ENCODE measurements at regions not wholly inside any gene's neighbourhood (a gene's known extent, or its start where the extent isn't known, plus 50 kb on each side); places are given as distances from the start of the nearest gene placed in this dataset.

GRCh38 chr10:50961297-50961696 lies 75.9 kb upstream of the A1CF start:
- Histone ChIP-seq H4K5ac (ENCODE audit: insufficient read length, low read depth, low read length) (no peak overlapping the region), H2BK12ac (ENCODE audit: low read depth, low read length) (no peak overlapping the region), H2BK120ac (replicated peaks; ENCODE audit: low read depth, low read length) (no peak overlapping the region), H3K18ac (ENCODE audit: extremely low read depth, low read length) (no peak overlapping the region), H3K36me3 (ENCODE audit: control insufficient read depth in 2 of 4, insufficient read depth in 4 of 4, low read length in 3 of 4) (no peaks in the 10 kb centered on the region), H3K23me2 (ENCODE audit: low read depth, low read length) (no peaks in the 10 kb centered on the region), H3K4me2 (ENCODE audit: insufficient read depth in 1 of 2, low read depth in 2 of 2, low read length in 2 of 2) (no peak overlapping the region), H3K9me3 (ENCODE audit: insufficient read depth in 2 of 2, low read depth in 1 of 2, low read length in 1 of 2) (no peaks in the 10 kb centered on the region), H3K4me3 (ENCODE audit: extremely low read depth in 1 of 4, insufficient read depth in 2 of 4, low read depth in 3 of 4, low read length in 4 of 4) (no peak overlapping the region), H2BK20ac (ENCODE audit: low read length) (no peak overlapping the region), H4K8ac (ENCODE audit: extremely low read depth, insufficient read depth, low read length) (no peak overlapping the region), H2AK5ac (ENCODE audit: low read depth, low read length) (no peak overlapping the region), H2AFZ (ENCODE audit: low read length) (no peak overlapping the region; the same call in 1 of the 2 replicates), H3K9ac (replicated peaks in 1 of 4; ENCODE audit: extremely low read depth in 1 of 4, low read depth in 3 of 4, low read length in 3 of 4) (no peak overlapping the region), H2BK15ac (ENCODE audit: low read length) (no peak overlapping the region), H4K20me1 (replicated peaks in 1 of 2; ENCODE audit: control insufficient read depth in 1 of 2, insufficient read depth in 2 of 2, low read length in 2 of 2) (no peaks in the 10 kb centered on the region), H4K91ac (replicated peaks; ENCODE audit: insufficient read length, low read length) (no peak overlapping the region), H3K79me1 (ENCODE audit: low read depth, low read length) (no peaks in the 10 kb centered on the region), H3K56ac (replicated peaks; ENCODE audit: insufficient read length, low read depth, low read length) (no peak overlapping the region), H3K27me3 (replicated peaks in 1 of 4; ENCODE audit: control insufficient read depth in 3 of 4, extremely low read depth in 1 of 4, insufficient read depth in 3 of 4, low read length in 3 of 4) (no peaks in the 10 kb centered on the region), H2BK5ac (ENCODE audit: low read depth, low read length) (no peak overlapping the region), H3K79me2 (ENCODE audit: control insufficient read depth in 1 of 2, insufficient read depth in 2 of 2, low read length in 2 of 2) (no peaks in the 10 kb centered on the region), H3K27ac (ENCODE audit: low read depth, low read length) (no peak overlapping the region), H3K4me1 (replicated peaks in 1 of 4; ENCODE audit: control insufficient read depth in 3 of 4, insufficient read depth in 4 of 4, low read length in 3 of 4) (no peaks in the 10 kb centered on the region), H3K23ac (ENCODE audit: insufficient read length) (no peak overlapping the region), H3K14ac (ENCODE audit: insufficient read length) (no peak overlapping the region), H3K4ac (replicated peaks; ENCODE audit: insufficient read length, low read depth, low read length) (no peak overlapping the region)
- TF ChIP-seq TBP (IDR thresholded peaks at IDR 0.05; ENCODE audit: low read depth, low read length) = no peak
- no peak for TF ChIP-seq BCL11A (IDR thresholded peaks at IDR 0.05; ENCODE audit: low read depth in 2 of 2, low read length in 2 of 2)
- TF ChIP-seq CREB1 (IDR thresholded peaks at IDR 0.05) = no peak
- no peak for TF ChIP-seq ASH2L (IDR thresholded peaks at IDR 0.05; ENCODE audit: low read length)
- TF ChIP-seq RAD21 (IDR thresholded peaks at IDR 0.05 in 1 of 2, conservative IDR thresholded peaks at IDR 0.05 in 1 of 2; ENCODE audit: low read depth in 2 of 2, low read length in 2 of 2) = no peak
- no peak for TF ChIP-seq CTBP2 (IDR thresholded peaks at IDR 0.05; ENCODE audit: borderline replicate concordance, insufficient read depth, insufficient read length, low read length)
- no peak for TF ChIP-seq ATF3 (IDR thresholded peaks at IDR 0.05; ENCODE audit: insufficient read depth, low read depth, low read length)
- no peak for TF ChIP-seq TCF12 (IDR thresholded peaks at IDR 0.05; ENCODE audit: low read depth, low read length)
- TF ChIP-seq EP300 (IDR thresholded peaks at IDR 0.05; ENCODE audit: borderline replicate concordance in 1 of 2, low read depth in 2 of 2, low read length in 2 of 2) = no peak
- TF ChIP-seq CHD1 (IDR thresholded peaks at IDR 0.05; ENCODE audit: low read depth, low read length) = no peak
- TF ChIP-seq MAFK (IDR thresholded peaks at IDR 0.05; ENCODE audit: low read depth, low read length) = no peak
- TF ChIP-seq NRF1 (IDR thresholded peaks at IDR 0.05; ENCODE audit: low read depth, low read length) = no peak
- no peak for TF ChIP-seq NANOG (IDR thresholded peaks at IDR 0.05; ENCODE audit: insufficient read depth, low read depth, low read length, poor library complexity, severe bottlenecking)
- no peak for TF ChIP-seq RFX5 (IDR thresholded peaks at IDR 0.05; ENCODE audit: borderline replicate concordance, low read depth, low read length)
- no peak for TF ChIP-seq YY1 (IDR thresholded peaks at IDR 0.05; ENCODE audit: low read depth, low read length)
- TF ChIP-seq POLR2A (IDR thresholded peaks at IDR 0.05; ENCODE audit: control extremely low read depth in 1 of 2, low read depth in 2 of 2, low read length in 2 of 2) = no peak
- DNase-seq (ENCODE audit: low read depth in 1 of 2, low spot score in 2 of 2) (no peak), FAIRE-seq (no peak)
- ChIA-PET POLR2A (ENCODE audit: partially characterized antibody) (no interaction called here), CTCF (ENCODE audit: partially characterized antibody) (interaction anchor here (1.6 kb wide), 1 partner anchor 25 kb away, joined by 3 read pairs; no protein-coding TSS in a partner anchor)

All from H1 (cell line).